IMR-90 (cell line): ENCODE measurements at regions not wholly inside any gene's neighbourhood (a gene's known extent, or its start where the extent isn't known, plus 50 kb on each side); places are given as distances from the start of the nearest gene placed in this dataset.

Experiments used
- ATAC-seq: fragments of 200-7000 bp; cut with Tn5 transposase; 2 replicates; pipeline ENCODE4 v1.9.1; 2020; ENCODE audit warnings: low read depth, mild to moderate bottlenecking, moderate library complexity
- BruUV-seq: library from RNA; stranded (reverse); fragments of 400-500 nt; replicated peaks from 2 replicates; lab custom pipeline; 2021; lab: Mats Ljungman, UMichigan
- CTCF ChIA-PET: fragments of 300-600 bp; formaldehyde crosslinking; extraction: SDS; loops from one replicate; lab custom pipeline; 2021; ENCODE audit warnings: antibody characterized with exemption; lab: Yijun Ruan, JAX
- POLR2A ChIA-PET: fragments of 300-600 bp; sonication (Branson Sonifier 250); formaldehyde crosslinking; loops from one replicate; lab custom pipeline; 2022; ENCODE audit warnings: antibody characterized with exemption; ENCODE audit not compliant: unreplicated experiment; lab: Charles Lee
- DNase-seq: peaks from one replicate; pipeline ENCODE4 v3.0.0; 2013
- H2AFZ ChIP-seq: replicated peaks from 2 replicates; pipeline ENCODE3; 2013; ENCODE audit warnings: low read length, mild to moderate bottlenecking; ENCODE audit not compliant: poor library complexity
- H2AK5ac ChIP-seq: 2 replicates; pipeline ENCODE4 v1.6.1; 2013; ENCODE audit warnings: low read depth, low read length, inconsistent platforms
- H2AK9ac ChIP-seq: replicated peaks from 2 replicates; pipeline ENCODE3; 2013; ENCODE audit warnings: mild to moderate bottlenecking, low read depth, low read length, moderate library complexity; ENCODE audit not compliant: poor library complexity
- H2BK120ac ChIP-seq: 2 replicates; pipeline ENCODE4 v1.6.1; 2013; ENCODE audit warnings: low read depth, low read length, inconsistent platforms
- H2BK15ac ChIP-seq: 3 replicates; pipeline ENCODE4 v1.6.1; 2013; ENCODE audit warnings: low read depth, low read length, inconsistent platforms
- H2BK20ac ChIP-seq: 2 replicates; pipeline ENCODE4 v1.6.1; 2013; ENCODE audit warnings: low read depth, mild to moderate bottlenecking, inconsistent platforms, low read length, moderate library complexity
- H2BK5ac ChIP-seq: 2 replicates; pipeline ENCODE4 v1.6.1; 2013; ENCODE audit warnings: mild to moderate bottlenecking, low read depth, low read length, inconsistent platforms; ENCODE audit not compliant: poor library complexity, severe bottlenecking
- H3K14ac ChIP-seq: replicated peaks from 2 replicates; pipeline ENCODE4 v1.6.1; 2013; ENCODE audit warnings: low read depth, low read length, inconsistent platforms
- H3K18ac ChIP-seq: 2 replicates; pipeline ENCODE4 v1.6.1; 2013; ENCODE audit warnings: low read depth, low read length, control low read depth
- H3K23ac ChIP-seq: 2 replicates; pipeline ENCODE4 v1.6.1; 2013; ENCODE audit warnings: low read depth, low read length, inconsistent platforms
- H3K27ac ChIP-seq: 2 replicates; pipeline ENCODE4 v1.5.1; 2013; ENCODE audit warnings: mild to moderate bottlenecking, control low read depth, low read length; ENCODE audit not compliant: insufficient read depth
- H3K27me3 ChIP-seq: 2 replicates; pipeline ENCODE4 v1.6.1; 2013; ENCODE audit warnings: low read length; ENCODE audit not compliant: control insufficient read depth, insufficient read depth
- H3K36me3 ChIP-seq: 2 replicates; pipeline ENCODE4 v1.6.1; 2013; ENCODE audit warnings: low read length, mixed read lengths; ENCODE audit not compliant: control insufficient read depth, insufficient read depth
- H3K4ac ChIP-seq: 2 replicates; pipeline ENCODE4 v1.6.1; 2013; ENCODE audit warnings: low read depth, low read length, inconsistent platforms
- H3K4me1 ChIP-seq: 2 replicates; pipeline ENCODE4 v1.6.1; 2013; ENCODE audit warnings: low read length, mixed read lengths; ENCODE audit not compliant: control insufficient read depth, insufficient read depth
- H3K4me2 ChIP-seq: 2 replicates; pipeline ENCODE4 v1.6.1; 2013; ENCODE audit warnings: low read depth, mild to moderate bottlenecking, control low read depth, low read length, moderate library complexity
- H3K4me3 ChIP-seq: 2 replicates; pipeline ENCODE4 v1.5.1; 2013; ENCODE audit warnings: low read depth, mild to moderate bottlenecking, control low read depth, low read length, moderate library complexity; ENCODE audit not compliant: insufficient read depth
- H3K56ac ChIP-seq: 2 replicates; pipeline ENCODE4 v1.6.1; 2013; ENCODE audit warnings: low read length, inconsistent platforms; ENCODE audit not compliant: insufficient read depth; ENCODE audit errors: extremely low read depth
- H3K79me1 ChIP-seq, 2 experiments: 2 replicates each; pipeline ENCODE4 v1.6.1; 2013; ENCODE audit warnings: low read length in 2 of 2, inconsistent platforms in 1 of 2, low read depth in 1 of 2
- H3K9ac ChIP-seq: 2 replicates; pipeline ENCODE4 v1.6.1; 2013; ENCODE audit warnings: low read depth, low read length, control low read depth
- H3K9me1 ChIP-seq: 2 replicates; pipeline ENCODE4 v1.6.1; 2013; ENCODE audit warnings: low read length, inconsistent platforms; ENCODE audit not compliant: insufficient read depth
- H3K9me3 ChIP-seq: 2 replicates; pipeline ENCODE4 v1.6.1; 2013; ENCODE audit warnings: low read length; ENCODE audit not compliant: control insufficient read depth, insufficient read depth
- H4K20me1 ChIP-seq: 2 replicates; pipeline ENCODE4 v1.6.1; 2013; ENCODE audit warnings: low read length, inconsistent platforms; ENCODE audit not compliant: insufficient read depth
- H4K5ac ChIP-seq: 2 replicates; pipeline ENCODE4 v1.6.1; 2013; ENCODE audit warnings: mild to moderate bottlenecking, low read depth, low read length, control low read depth
- H4K8ac ChIP-seq, 2 experiments: 2 replicates each; pipeline ENCODE4 v1.6.1; 2013; ENCODE audit warnings: low read depth in 2 of 2, low read length in 2 of 2, control low read depth in 1 of 2, inconsistent platforms in 1 of 2
- H4K91ac ChIP-seq: 2 replicates; pipeline ENCODE4 v1.6.1; 2013; ENCODE audit warnings: low read depth, low read length, inconsistent platforms; ENCODE audit not compliant: insufficient read depth
- BHLHE40 ChIP-seq: fragments of 150-350 bp; IDR thresholded peaks from 2 replicates; pipeline ENCODE4 v1.6.1; 2016; ENCODE audit warnings: mild to moderate bottlenecking, low read depth, low read length
- CEBPB ChIP-seq: IDR thresholded peaks from 2 replicates; pipeline ENCODE4 v1.6.1; 2012; ENCODE audit warnings: low read depth, low read length, improper control_type of control experiment
- ELK1 ChIP-seq: fragments of 150-350 bp; IDR thresholded peaks from 2 replicates; pipeline ENCODE4 v1.6.1; 2016; ENCODE audit warnings: low read depth, mild to moderate bottlenecking, low read length, moderate library complexity, borderline replicate concordance
- FOS ChIP-seq: fragments of 150-350 bp; IDR thresholded peaks from 2 replicates; pipeline ENCODE4 v1.6.1; 2016; ENCODE audit warnings: low read depth, low read length
- MAZ ChIP-seq: IDR thresholded peaks from 2 replicates; pipeline ENCODE4 v1.6.1; 2012; ENCODE audit warnings: low read depth, mild to moderate bottlenecking, low read length, improper control_type of control experiment, moderate library complexity, borderline replicate concordance
- MXI1 ChIP-seq: IDR thresholded peaks from 2 replicates; pipeline ENCODE4 v1.6.1; 2012; ENCODE audit warnings: low read depth, mild to moderate bottlenecking, low read length, moderate library complexity, borderline replicate concordance
- NFE2L2 ChIP-seq: fragments of 150-350 bp; IDR thresholded peaks from 2 replicates; pipeline ENCODE4 v1.6.1; 2016; ENCODE audit warnings: low read depth, mild to moderate bottlenecking, low read length
- RAD21 ChIP-seq: IDR thresholded peaks from 2 replicates; pipeline ENCODE4 v1.6.1; 2012; ENCODE audit warnings: low read length, improper control_type of control experiment
- RFX5 ChIP-seq: IDR thresholded peaks from 2 replicates; pipeline ENCODE4 v1.8.0; 2012; ENCODE audit warnings: low read depth, mild to moderate bottlenecking, low read length, moderate library complexity
- SMC3 ChIP-seq: fragments of 150-350 bp; IDR thresholded peaks from 2 replicates; pipeline ENCODE4 v1.6.1; 2016; ENCODE audit warnings: low read depth, mild to moderate bottlenecking, antibody characterized with exemption, low read length, moderate library complexity
- WGBS, 2 experiments: methylation state at CpG; one replicate each; pipeline versions ENCODE4 v1.1.5 to v1.1.7; 2013; ENCODE audit warnings: missing lambda C conversion rate in 2 of 2; ENCODE audit not compliant: insufficient read length in 1 of 2; ENCODE audit errors: extremely low coverage in 2 of 2; 5-methylcytosine and 5-hydroxymethylcytosine counted together
- dilution Hi-C: fragments of 300-500 bp; cut with HindIII; formaldehyde crosslinking; loops from one replicate; pipeline ENCODE4 v1.14.3; 2018; ENCODE audit warnings: low sequenced_read_pairs; ENCODE audit not compliant: unreplicated experiment
- in situ Hi-C: fragments of 300-500 bp; cut with MboI; formaldehyde crosslinking; loops from 3 replicates; pipeline ENCODE4 v1.14.3; 2019; ENCODE audit warnings: low sequenced_read_pairs, inconsistent platforms, mixed read lengths
- intact Hi-C: fragments of 100-400 bp; cut with micrococcal nuclease; formaldehyde crosslinking; loops from 2 replicates; pipeline ENCODE4 v1.10.0; 2022

GRCh38 chr1:175890958-175891357, 147.6 kb upstream of the TNR start:
- H3K27ac ChIP-seq: no peak overlapping the region
- H2BK120ac ChIP-seq: no peak overlapping the region
- H3K56ac ChIP-seq: no peak overlapping the region
- no peak overlapping the region for H2AFZ ChIP-seq
- H3K18ac ChIP-seq: no peak overlapping the region
- H2BK20ac ChIP-seq: no peak overlapping the region
- no peak overlapping the region for H4K91ac ChIP-seq
- H3K14ac ChIP-seq: no peak overlapping the region
- no peaks in the 10 kb centered on the region for H4K20me1 ChIP-seq
- no peaks in the 10 kb centered on the region for H3K36me3 ChIP-seq
- no peak overlapping the region for H3K23ac ChIP-seq
- no peak overlapping the region for H4K5ac ChIP-seq
- H3K9ac ChIP-seq: no peak overlapping the region
- H4K8ac ChIP-seq: no peak overlapping the region
- no peak overlapping the region for H2AK9ac ChIP-seq
- no peaks in the 10 kb centered on the region for H3K9me3 ChIP-seq
- intact Hi-C loops (no loop called here), dilution Hi-C loops (no loop called here), in situ Hi-C loops (no loop called here)
- H3K4me2 ChIP-seq: no peak overlapping the region
- ATAC-seq (no peak), DNase-seq (no peak)
- no peaks in the 10 kb centered on the region for H3K79me1 ChIP-seq
- no peak overlapping the region for H3K4me3 ChIP-seq
- peaks cover 2% of the 10 kb centered on the region; the same call in 1 of the 2 replicates for H3K9me1 ChIP-seq
- ChIA-PET POLR2A (no interaction called here), CTCF (interaction anchor here (0.5 to 0.8 kb wide), 2 partner anchors 16 to 56 kb away, joined by 3 to 5 read pairs; no protein-coding TSS in a partner anchor)
- no peak overlapping the region for H2BK15ac ChIP-seq
- H3K4me1 ChIP-seq: no peaks in the 10 kb centered on the region; the same call in 1 of the 2 replicates
- no CpG with 5 or more reads among the region's 7 CpGs for WGBS, 2 experiments
- no peak overlapping the region for H2BK5ac ChIP-seq
- no TSS peak for BruUV-seq
- no peak overlapping the region for H2AK5ac ChIP-seq
- no peak for TF ChIP-seq NFE2L2
- TF ChIP-seq FOS: no peak
- no peak for TF ChIP-seq BHLHE40
- no peak for TF ChIP-seq CEBPB
- TF ChIP-seq SMC3: no peak
- TF ChIP-seq ELK1: no peak
- no peak for TF ChIP-seq RAD21
- no peak for TF ChIP-seq RFX5
- no peak for TF ChIP-seq MXI1
- no peak for TF ChIP-seq MAZ
- no peak overlapping the region for H3K4ac ChIP-seq
- H3K27me3 ChIP-seq: no peaks in the 10 kb centered on the region
